Spleen (tissue), 11 donors: ENCODE measurements at regions not wholly inside any gene's neighbourhood (a gene's known extent, or its start where the extent isn't known, plus 50 kb on each side); places are given as distances from the start of the nearest gene placed in this dataset.

Source experiments
- DNase-seq: peaks from one replicate; pipeline ENCODE4 v3.0.0-alpha.2; 2020
- H3K27ac ChIP-seq, 8 donors: fragments of 200-600 bp; sonication (generic) in 7 of 8; 1 replicate in 4 of 8; 2 replicates in 4 of 8; pipeline versions ENCODE4 v1.5.0 to v1.8.0; 2016 to 2021; ENCODE audit warnings: inconsistent platforms in 4 of 8, mild to moderate bottlenecking in 4 of 8, moderate library complexity in 1 of 8
- H3K27me3 ChIP-seq, 7 donors: fragments of 200-600 bp; sonication (generic) in 6 of 7; replicated peaks in 1 of 7; 1 replicate in 4 of 7; 2 replicates in 3 of 7; pipeline versions ENCODE4 v1.5.0 to v1.8.0; 2016 to 2021; ENCODE audit warnings: inconsistent platforms in 3 of 7, mild to moderate bottlenecking in 1 of 7
- H3K36me3 ChIP-seq, 6 donors: fragments of 200-600 bp; sonication (generic) in 5 of 6; 1 replicate in 4 of 6; 2 replicates in 2 of 6; pipeline versions ENCODE4 v1.5.0 to v1.8.0; 2016 to 2021; ENCODE audit warnings: inconsistent platforms in 2 of 6
- H3K4me1 ChIP-seq, 6 donors: fragments of 200-600 bp; sonication (generic) in 5 of 6; 1 replicate in 3 of 6; 2 replicates in 3 of 6; pipeline versions ENCODE4 v1.5.0 to v1.8.0; 2016 to 2021; ENCODE audit warnings: inconsistent platforms in 3 of 6
- H3K4me3 ChIP-seq, 8 donors: fragments of 200-600 bp; sonication (generic) in 7 of 8; 1 replicate in 4 of 8; 2 replicates in 4 of 8; pipeline versions ENCODE4 v1.5.0 to v1.8.0; 2016 to 2021; ENCODE audit warnings: inconsistent platforms in 4 of 8, mild to moderate bottlenecking in 4 of 8, moderate library complexity in 2 of 8
- H3K9me3 ChIP-seq, 8 donors: fragments of 200-600 bp; sonication (generic) in 7 of 8; 1 replicate in 4 of 8; 2 replicates in 4 of 8; pipeline versions ENCODE4 v1.5.0 to v1.8.0; 2016 to 2021; ENCODE audit warnings: inconsistent platforms in 4 of 8
- CTCF ChIP-seq, 11 experiments: fragments of 200-600 bp in 7 of 11; fragments of 450-650 bp in 4 of 11; sonication (generic) in 4 of 11; IDR thresholded peaks in 8 of 11; conservative IDR thresholded peaks in 3 of 11; 1 replicate in 7 of 11; 2 replicates in 4 of 11; pipeline versions ENCODE4 v1.4.0 to v1.8.0; 2016 to 2021; ENCODE audit warnings: antibody characterized with exemption in 11 of 11, inconsistent platforms in 4 of 11, mild to moderate bottlenecking in 1 of 11
- POLR2A ChIP-seq, 3 donors: fragments of 450-650 bp; IDR thresholded peaks; one replicate each; pipeline ENCODE4 v1.5.1; 2017; ENCODE audit warnings: antibody characterized with exemption in 3 of 3, mild to moderate bottlenecking in 1 of 3
- POLR2AphosphoS5 ChIP-seq, 3 donors: sonication (generic); formaldehyde crosslinking; IDR thresholded peaks; one replicate each; pipeline ENCODE4 v1.5.1; 2017; ENCODE audit warnings: antibody characterized with exemption in 3 of 3
- WGBS, 5 donors: extraction: QIAGEN DNeasy Blood & Tissue Kit in 3 of 5; methylation state at CpG; one replicate each; pipeline versions ENCODE4 v1.1.5 to v1.1.7; 2013 to 2018; 5-methylcytosine and 5-hydroxymethylcytosine counted together
- intact Hi-C: fragments of 100-400 bp; cut with DNase I; formaldehyde crosslinking; loops from one replicate; pipeline ENCODE4 v1.15.0; 2023; ENCODE audit warnings: low total_unique reads
- donor health status: healthy with polysubstance abuse.
- donor health status: DM: no; HTN: no; CAD: no; lungs with moderate emphysema.
- donor health status: DM: no; HTN: no; CAD: no.
- donor health status: Bipolar disorder and iron deficiency.
- donor health status: healthy.
- donor health status: DM: no; HTN: no; CAD: no.
- donor health status: DM: yes; HTN: yes; CAD: no.

- Histone ChIP-seq H3K27ac (peak overlapping the region in 3 of 8 donors; percentile 33 to 58 (median 48)), H3K27me3 (peaks cover 0 to 8% (median 0%) of the 10 kb centered on the region in 7 donors), H3K36me3 (no peaks in the 10 kb centered on the region), H3K4me3 (no peak overlapping the region), H3K4me1 (peaks cover 0 to 29% (median 26%) of the 10 kb centered on the region in 6 donors), H3K9me3 (peaks cover 0 to 20% (median 8%) of the 10 kb centered on the region in 8 donors)
- no peak for DNase-seq
- intact Hi-C loops: no loop called here
- 80 to 90% (median 88%) methylated on average over 3 of the region's 3 CpGs for WGBS, 5 donors
- TF ChIP-seq POLR2A (IDR thresholded peaks at IDR 0.05) (no peak), POLR2AphosphoS5 (IDR thresholded peaks at IDR 0.05) (no peak), CTCF (IDR thresholded peaks at IDR 0.05 in 8 of 11, conservative IDR thresholded peaks at IDR 0.05 in 3 of 11) (no peak)
Measured at GRCh38 chr5:33363537-33363936, 77.2 kb upstream of the TARS1 start.

DNA sequence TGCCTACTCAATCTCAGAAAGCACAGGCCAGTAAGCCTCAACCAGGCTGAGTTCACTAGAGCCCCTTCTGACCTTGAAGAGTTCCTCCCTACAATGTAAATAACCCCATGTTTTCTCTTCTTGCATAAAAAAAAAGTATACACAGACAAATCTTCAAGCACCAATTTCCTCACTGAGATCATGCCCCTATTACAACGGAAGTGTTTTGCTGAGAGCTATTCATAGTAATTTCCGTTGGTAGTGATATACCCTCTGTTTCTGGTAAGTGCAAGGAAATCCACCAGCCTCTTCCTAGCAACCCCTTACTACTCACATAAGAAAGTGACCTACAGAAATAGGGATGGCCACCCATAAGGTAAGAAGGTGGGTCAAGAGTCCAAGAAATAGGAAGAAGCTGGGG, 76.4 kb upstream of the TARS1 start:
- Histone ChIP-seq H3K4me3 (no peak overlapping the region), H3K9me3 (peaks cover 0 to 14% (median 8%) of the 10 kb centered on the region in 8 donors), H3K36me3 (no peaks in the 10 kb centered on the region), H3K27me3 (peaks cover 0 to 8% (median 0%) of the 10 kb centered on the region in 7 donors), H3K27ac (peak overlapping the region in 4 of 8 donors; percentile 22 to 58 (median 40)), H3K4me1 (peaks cover 0 to 29% (median 26%) of the 10 kb centered on the region in 6 donors)
- intact Hi-C loops: no loop called here
- no peak for DNase-seq
- WGBS, 5 donors: 0 to 19% (median 7%) methylated on average over 2 of the region's 2 CpGs
- TF ChIP-seq POLR2AphosphoS5 (IDR thresholded peaks at IDR 0.05): no peak
- no peak for TF ChIP-seq POLR2A (IDR thresholded peaks at IDR 0.05)

- intact Hi-C loops: no loop called here
- WGBS, 5 donors: 31 to 48% (median 41%) methylated on average over 3 of the region's 3 CpGs
- no peaks in the 10 kb centered on the region for H3K27me3 ChIP-seq
- no peaks in the 10 kb centered on the region for H3K36me3 ChIP-seq
- TF ChIP-seq CTCF (IDR thresholded peaks at IDR 0.05 in 8 of 11, conservative IDR thresholded peaks at IDR 0.05 in 3 of 11): no peak
- no peak overlapping the region for H3K4me3 ChIP-seq
- no peaks in the 10 kb centered on the region for H3K9me3 ChIP-seq
- no peak overlapping the region for H3K27ac ChIP-seq
- no peak for DNase-seq
- peaks cover 0 to 26% (median 23%) of the 10 kb centered on the region in 6 donors for H3K4me1 ChIP-seq
Measured at GRCh38 chr5:33367416-33367815, 73.3 kb upstream of the TARS1 start.

GRCh38 chr5:33369485-33370465, 71.0 kb upstream of the TARS1 start:
- Histone ChIP-seq H3K27me3 (no peaks in the 10 kb centered on the region), H3K4me3 (no peak overlapping the region), H3K9me3 (no peaks in the 10 kb centered on the region), H3K27ac (no peak overlapping the region), H3K4me1 (peaks cover 0 to 3% (median under 1%) of the 10 kb centered on the region in 6 donors), H3K36me3 (no peaks in the 10 kb centered on the region)
- TF ChIP-seq POLR2A (IDR thresholded peaks at IDR 0.05) (no peak), POLR2AphosphoS5 (IDR thresholded peaks at IDR 0.05) (no peak), CTCF (IDR thresholded peaks at IDR 0.05 in 8 of 11, conservative IDR thresholded peaks at IDR 0.05 in 3 of 11) (no peak)
- 56 to 75% (median 67%) methylated on average over 5 of the region's 5 CpGs for WGBS, 5 donors
- intact Hi-C loops: no loop called here
- no peak for DNase-seq
